HEK293 (cell line): ENCODE measurements at regions not wholly inside any gene's neighbourhood (a gene's known extent, or its start where the extent isn't known, plus 50 kb on each side); places are given as distances from the start of the nearest gene placed in this dataset.

Experiments
- CTCF ChIA-PET: fragments of 350-600 bp; formaldehyde crosslinking; extraction: SDS; loops from one replicate; lab custom pipeline; 2021; ENCODE audit warnings: antibody characterized with exemption; lab: Yijun Ruan, JAX
- POLR2A ChIA-PET: fragments of 300-600 bp; formaldehyde crosslinking; extraction: SDS; loops from one replicate; lab custom pipeline; 2020; ENCODE audit warnings: antibody characterized with exemption, inconsistent platforms; lab: Yijun Ruan, JAX
- H3K27ac ChIP-seq: fragments of 200-500 bp; sonication (Bioruptor generic); 2 replicates; pipeline ENCODE4 v1.5.1; 2014; ENCODE audit warnings: low read depth, low read length, control low read depth, inconsistent platforms; ENCODE audit errors: extremely low read depth
- H3K36me3 ChIP-seq, 2 experiments: fragments of 200-500 bp in 1 of 2; sonication (Bioruptor generic) in 1 of 2; 1 replicate in 1 of 2; 2 replicates in 1 of 2; pipeline ENCODE4 v1.5.1; 2014 to 2017; ENCODE audit warnings: inconsistent platforms in 2 of 2, low read length in 2 of 2; ENCODE audit not compliant: control insufficient read depth in 2 of 2, insufficient read depth in 1 of 2
- H3K4me1 ChIP-seq: fragments of 200-500 bp; sonication (Bioruptor generic); 2 replicates; pipeline ENCODE4 v1.5.1; 2014; ENCODE audit warnings: mild to moderate bottlenecking, low read length, inconsistent platforms; ENCODE audit not compliant: control insufficient read depth, insufficient read depth
- H3K4me3 ChIP-seq: 2 replicates; pipeline ENCODE4 v1.5.1; 2011; ENCODE audit warnings: low read depth, mild to moderate bottlenecking, control low read depth, low read length, moderate library complexity
- H3K9me3 ChIP-seq: fragments of 200-500 bp; sonication (Bioruptor generic); 2 replicates; pipeline ENCODE4 v1.5.1; 2014; ENCODE audit warnings: low read depth, low read length, inconsistent platforms; ENCODE audit not compliant: control insufficient read depth, insufficient read depth
- GLI4 ChIP-seq: fragments of 450-650 bp; formaldehyde crosslinking; IDR thresholded peaks from 2 replicates; pipeline ENCODE4 v1.5.1; 2016; ENCODE audit warnings: missing biosample characterization, missing genetic modification characterization
- OSR2 ChIP-seq: fragments of 450-650 bp; formaldehyde crosslinking; IDR thresholded peaks from 2 replicates; pipeline ENCODE4 v1.5.1; 2016; ENCODE audit warnings: missing biosample characterization, missing genetic modification characterization
- ZBTB48 ChIP-seq: fragments of 450-650 bp; formaldehyde crosslinking; IDR thresholded peaks from 2 replicates; pipeline ENCODE4 v1.5.1; 2016; ENCODE audit warnings: missing biosample characterization, missing genetic modification characterization
- ZEB2 ChIP-seq: fragments of 450-650 bp; formaldehyde crosslinking; IDR thresholded peaks from 2 replicates; pipeline ENCODE4 v1.5.1; 2016; ENCODE audit warnings: missing biosample characterization, missing genetic modification characterization
- ZFP37 ChIP-seq: fragments of 450-650 bp; formaldehyde crosslinking; IDR thresholded peaks from 2 replicates; pipeline ENCODE4 v1.5.1; 2016; ENCODE audit warnings: missing biosample characterization, missing genetic modification characterization
- ZNF19 ChIP-seq: fragments of 450-650 bp; formaldehyde crosslinking; IDR thresholded peaks from 2 replicates; pipeline ENCODE4; 2016; ENCODE audit warnings: missing biosample characterization, missing genetic modification characterization, low read depth
- ZNF274 ChIP-seq, 2 experiments: fragments of 200-500 bp in 1 of 2; fragments of 450-650 bp in 1 of 2; sonication (Bioruptor generic) in 1 of 2; formaldehyde crosslinking in 1 of 2; IDR thresholded peaks; 2 replicates each; pipeline versions ENCODE4 v1.5.1 to v1.6.1; 2014 to 2016; ENCODE audit warnings: borderline replicate concordance in 1 of 2, inconsistent platforms in 1 of 2, low read length in 1 of 2, missing biosample characterization in 1 of 2, missing genetic modification characterization in 1 of 2
- ZNF837 ChIP-seq: fragments of 450-650 bp; formaldehyde crosslinking; IDR thresholded peaks from 2 replicates; pipeline ENCODE4 v1.5.1; 2016; ENCODE audit warnings: missing biosample characterization, missing genetic modification characterization
- TF ChIP-seq, protein P1 (sequence below): fragments of 450-650 bp; formaldehyde crosslinking; IDR thresholded peaks from 2 replicates; pipeline ENCODE4 v1.5.1; 2016; ENCODE audit warnings: missing biosample characterization, missing genetic modification characterization
- TF ChIP-seq, protein P2 (sequence below): fragments of 450-650 bp; formaldehyde crosslinking; IDR thresholded peaks from 2 replicates; pipeline ENCODE4 v1.5.1; 2016; ENCODE audit warnings: missing biosample characterization, missing genetic modification characterization
- TF ChIP-seq, protein P3 (sequence below): fragments of 450-650 bp; formaldehyde crosslinking; IDR thresholded peaks from 2 replicates; pipeline ENCODE4 v1.5.1; 2016; ENCODE audit warnings: missing biosample characterization, missing genetic modification characterization
- TF ChIP-seq, protein P4 (sequence below): fragments of 450-650 bp; formaldehyde crosslinking; IDR thresholded peaks from 2 replicates; pipeline ENCODE4 v1.5.1; 2016; ENCODE audit warnings: missing biosample characterization, missing genetic modification characterization
- TF ChIP-seq, protein P5 (sequence below): fragments of 450-650 bp; formaldehyde crosslinking; conservative IDR thresholded peaks from 2 replicates; pipeline ENCODE4 v1.5.1; 2016; ENCODE audit warnings: low read depth, missing biosample characterization, missing genetic modification characterization

DNA sequence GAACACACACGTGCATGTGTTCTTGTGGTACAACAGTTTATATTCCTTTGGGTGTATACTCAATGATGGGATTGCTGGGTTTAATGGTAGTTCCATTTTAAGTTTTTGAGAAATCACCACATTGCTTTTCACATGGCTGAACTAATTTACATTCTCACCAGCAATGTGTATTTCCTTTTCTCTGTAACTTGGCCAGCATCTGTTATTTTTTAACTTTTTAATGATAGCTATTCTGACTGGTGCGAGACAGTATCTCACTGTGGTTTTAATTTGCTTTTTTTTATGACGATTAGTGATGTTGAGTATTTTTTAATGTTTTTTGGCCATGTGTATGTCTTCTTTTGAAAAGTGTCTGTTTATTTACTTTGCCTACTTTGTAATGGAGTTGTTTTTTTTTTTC is 256.6 kb downstream of the ZWINT start (continued):
- no peak for TF ChIP-seq GLI4 (tag by site-specific recombination)
- TF ChIP-seq, protein P1, sequence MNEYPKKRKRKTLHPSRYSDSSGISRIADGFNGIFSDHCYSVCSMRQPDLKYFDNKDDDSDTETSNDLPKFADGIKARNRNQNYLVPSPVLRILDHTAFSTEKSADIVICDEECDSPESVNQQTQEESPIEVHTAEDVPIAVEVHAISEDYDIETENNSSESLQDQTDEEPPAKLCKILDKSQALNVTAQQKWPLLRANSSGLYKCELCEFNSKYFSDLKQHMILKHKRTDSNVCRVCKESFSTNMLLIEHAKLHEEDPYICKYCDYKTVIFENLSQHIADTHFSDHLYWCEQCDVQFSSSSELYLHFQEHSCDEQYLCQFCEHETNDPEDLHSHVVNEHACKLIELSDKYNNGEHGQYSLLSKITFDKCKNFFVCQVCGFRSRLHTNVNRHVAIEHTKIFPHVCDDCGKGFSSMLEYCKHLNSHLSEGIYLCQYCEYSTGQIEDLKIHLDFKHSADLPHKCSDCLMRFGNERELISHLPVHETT, result no peak
- TF ChIP-seq ZNF837, result no peak
- no peak for TF ChIP-seq ZNF274 (IDR thresholded peaks at IDR 0.05; ENCODE audit: low read length)
- no peak for TF ChIP-seq ZNF274 (tag by site-specific recombination; IDR thresholded peaks at IDR 0.05; ENCODE audit: borderline replicate concordance)
- TF ChIP-seq, protein P2, sequence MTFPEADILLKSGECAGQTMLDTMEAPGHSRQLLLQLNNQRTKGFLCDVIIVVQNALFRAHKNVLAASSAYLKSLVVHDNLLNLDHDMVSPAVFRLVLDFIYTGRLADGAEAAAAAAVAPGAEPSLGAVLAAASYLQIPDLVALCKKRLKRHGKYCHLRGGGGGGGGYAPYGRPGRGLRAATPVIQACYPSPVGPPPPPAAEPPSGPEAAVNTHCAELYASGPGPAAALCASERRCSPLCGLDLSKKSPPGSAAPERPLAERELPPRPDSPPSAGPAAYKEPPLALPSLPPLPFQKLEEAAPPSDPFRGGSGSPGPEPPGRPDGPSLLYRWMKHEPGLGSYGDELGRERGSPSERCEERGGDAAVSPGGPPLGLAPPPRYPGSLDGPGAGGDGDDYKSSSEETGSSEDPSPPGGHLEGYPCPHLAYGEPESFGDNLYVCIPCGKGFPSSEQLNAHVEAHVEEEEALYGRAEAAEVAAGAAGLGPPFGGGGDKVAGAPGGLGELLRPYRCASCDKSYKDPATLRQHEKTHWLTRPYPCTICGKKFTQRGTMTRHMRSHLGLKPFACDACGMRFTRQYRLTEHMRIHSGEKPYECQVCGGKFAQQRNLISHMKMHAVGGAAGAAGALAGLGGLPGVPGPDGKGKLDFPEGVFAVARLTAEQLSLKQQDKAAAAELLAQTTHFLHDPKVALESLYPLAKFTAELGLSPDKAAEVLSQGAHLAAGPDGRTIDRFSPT (tag by site-specific recombination), result no peak
- TF ChIP-seq ZNF19, result no peak
- TF ChIP-seq, protein P3, sequence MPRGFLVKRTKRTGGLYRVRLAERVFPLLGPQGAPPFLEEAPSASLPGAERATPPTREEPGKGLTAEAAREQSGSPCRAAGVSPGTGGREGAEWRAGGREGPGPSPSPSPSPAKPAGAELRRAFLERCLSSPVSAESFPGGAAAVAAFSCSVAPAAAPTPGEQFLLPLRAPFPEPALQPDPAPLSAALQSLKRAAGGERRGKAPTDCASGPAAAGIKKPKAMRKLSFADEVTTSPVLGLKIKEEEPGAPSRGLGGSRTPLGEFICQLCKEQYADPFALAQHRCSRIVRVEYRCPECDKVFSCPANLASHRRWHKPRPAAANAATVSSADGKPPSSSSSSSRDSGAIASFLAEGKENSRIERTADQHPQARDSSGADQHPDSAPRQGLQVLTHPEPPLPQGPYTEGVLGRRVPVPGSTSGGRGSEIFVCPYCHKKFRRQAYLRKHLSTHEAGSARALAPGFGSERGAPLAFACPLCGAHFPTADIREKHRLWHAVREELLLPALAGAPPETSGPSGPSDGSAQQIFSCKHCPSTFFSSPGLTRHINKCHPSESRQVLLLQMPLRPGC (tag by site-specific recombination), result no peak
- no peak for TF ChIP-seq OSR2 (tag by site-specific recombination)

DNA sequence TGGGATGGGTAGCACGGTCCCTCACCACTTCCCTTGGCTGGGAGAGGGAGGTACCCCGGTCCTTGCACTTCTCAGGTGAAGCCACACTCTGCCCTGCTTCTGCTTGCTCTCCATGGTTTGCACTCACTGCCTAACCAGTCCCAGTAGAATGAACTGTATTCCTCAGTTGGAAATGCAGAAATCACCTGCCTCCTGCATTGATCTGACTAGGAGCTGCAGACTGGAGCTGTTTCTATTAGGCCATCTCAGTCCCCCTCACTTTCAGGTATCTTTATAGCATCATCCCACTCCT is 264.9 kb downstream of the ZWINT start:
- TF ChIP-seq, protein P4, sequence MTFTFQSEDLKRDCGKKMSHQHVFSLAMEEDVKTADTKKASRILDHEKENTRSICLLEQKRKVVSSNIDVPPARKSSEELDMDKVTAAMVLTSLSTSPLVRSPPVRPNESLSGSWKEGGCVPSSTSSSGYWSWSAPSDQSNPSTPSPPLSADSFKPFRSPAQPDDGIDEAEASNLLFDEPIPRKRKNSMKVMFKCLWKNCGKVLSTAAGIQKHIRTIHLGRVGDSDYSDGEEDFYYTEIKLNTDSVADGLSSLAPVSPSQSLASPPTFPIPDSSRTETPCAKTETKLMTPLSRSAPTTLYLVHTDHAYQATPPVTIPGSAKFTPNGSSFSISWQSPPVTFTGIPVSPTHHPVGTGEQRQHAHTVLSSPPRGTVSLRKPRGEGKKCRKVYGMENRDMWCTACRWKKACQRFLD (tag by site-specific recombination), result no peak
- TF ChIP-seq, protein P5, sequence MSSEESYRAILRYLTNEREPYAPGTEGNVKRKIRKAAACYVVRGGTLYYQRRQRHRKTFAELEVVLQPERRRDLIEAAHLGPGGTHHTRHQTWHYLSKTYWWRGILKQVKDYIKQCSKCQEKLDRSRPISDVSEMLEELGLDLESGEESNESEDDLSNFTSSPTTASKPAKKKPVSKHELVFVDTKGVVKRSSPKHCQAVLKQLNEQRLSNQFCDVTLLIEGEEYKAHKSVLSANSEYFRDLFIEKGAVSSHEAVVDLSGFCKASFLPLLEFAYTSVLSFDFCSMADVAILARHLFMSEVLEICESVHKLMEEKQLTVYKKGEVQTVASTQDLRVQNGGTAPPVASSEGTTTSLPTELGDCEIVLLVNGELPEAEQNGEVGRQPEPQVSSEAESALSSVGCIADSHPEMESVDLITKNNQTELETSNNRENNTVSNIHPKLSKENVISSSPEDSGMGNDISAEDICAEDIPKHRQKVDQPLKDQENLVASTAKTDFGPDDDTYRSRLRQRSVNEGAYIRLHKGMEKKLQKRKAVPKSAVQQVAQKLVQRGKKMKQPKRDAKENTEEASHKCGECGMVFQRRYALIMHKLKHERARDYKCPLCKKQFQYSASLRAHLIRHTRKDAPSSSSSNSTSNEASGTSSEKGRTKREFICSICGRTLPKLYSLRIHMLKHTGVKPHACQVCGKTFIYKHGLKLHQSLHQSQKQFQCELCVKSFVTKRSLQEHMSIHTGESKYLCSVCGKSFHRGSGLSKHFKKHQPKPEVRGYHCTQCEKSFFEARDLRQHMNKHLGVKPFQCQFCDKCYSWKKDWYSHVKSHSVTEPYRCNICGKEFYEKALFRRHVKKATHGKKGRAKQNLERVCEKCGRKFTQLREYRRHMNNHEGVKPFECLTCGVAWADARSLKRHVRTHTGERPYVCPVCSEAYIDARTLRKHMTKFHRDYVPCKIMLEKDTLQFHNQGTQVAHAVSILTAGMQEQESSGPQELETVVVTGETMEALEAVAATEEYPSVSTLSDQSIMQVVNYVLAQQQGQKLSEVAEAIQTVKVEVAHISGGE (tag by site-specific recombination), result no peak
- TF ChIP-seq, protein P2 (tag by site-specific recombination), result no peak
- no peak for TF ChIP-seq ZFP37 (tag by site-specific recombination)
- no peak for TF ChIP-seq ZBTB48
- TF ChIP-seq GLI4 (tag by site-specific recombination), result no peak
- no peak for TF ChIP-seq ZEB2 (tag by site-specific recombination)
- ChIA-PET POLR2A (no interaction called here), CTCF (no interaction called here)
- H3K9me3 ChIP-seq, result no peaks in the 10 kb centered on the region
- no peak overlapping the region for H3K4me3 ChIP-seq
- H3K4me1 ChIP-seq, result no peaks in the 10 kb centered on the region
- no peaks in the 10 kb centered on the region for H3K36me3 ChIP-seq
- H3K27ac ChIP-seq, result no peak overlapping the region
